HepG2 (cell line): ENCODE measurements at regions not wholly inside any gene's neighbourhood (a gene's known extent, or its start where the extent isn't known, plus 50 kb on each side); places are given as distances from the start of the nearest gene placed in this dataset.

ENCODE experiments used
- EZH2 ChIP-seq: conservative IDR thresholded peaks from 2 replicates; pipeline ENCODE4 v1.6.1; 2012; ENCODE audit warnings: mild to moderate bottlenecking, low read depth, low read length, moderate library complexity
- RFXAP ChIP-seq: sonication (generic); formaldehyde crosslinking; IDR thresholded peaks from 2 replicates; pipeline ENCODE4 v1.4.0; 2020; ENCODE audit warnings: missing genetic modification reagents, borderline replicate concordance

DNA sequence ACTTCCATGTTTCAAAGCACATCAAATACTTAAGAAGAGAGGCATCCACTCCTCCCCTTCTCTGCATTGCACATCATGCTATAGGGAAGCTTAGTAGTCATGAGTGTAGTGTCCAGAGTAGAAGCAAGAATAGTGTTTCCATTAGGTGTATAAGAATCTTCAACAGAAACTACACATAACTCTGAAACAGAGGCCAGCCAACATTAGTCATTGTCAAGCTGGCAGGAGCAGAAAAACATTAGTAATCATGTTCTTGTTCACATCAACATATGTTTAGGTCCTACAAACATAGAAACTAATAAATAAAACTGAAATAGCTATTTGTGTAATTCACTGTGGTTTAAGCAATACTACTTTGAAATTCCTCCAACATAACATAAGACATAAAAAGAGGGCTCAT, 370.2 kb downstream of the PPP1R3A start:
- no peak for TF ChIP-seq RFXAP (CRISPR knock-in tag)
- TF ChIP-seq EZH2, result no peak
